LNCaP clone FGC (cell line): ENCODE measurements at regions not wholly inside any gene's neighbourhood (a gene's known extent, or its start where the extent isn't known, plus 50 kb on each side); places are given as distances from the start of the nearest gene placed in this dataset.

Experiments used
- DNase-seq: peaks from one replicate; pipeline ENCODE4 v3.0.0-alpha.2; 2011; ENCODE audit warnings: low read depth
- H3K4me3 ChIP-seq: 2 replicates; pipeline ENCODE4 v1.5.1; 2011; ENCODE audit warnings: mild to moderate bottlenecking, low read depth, low read length, control low read depth
- CTCF ChIP-seq: IDR thresholded peaks from 2 replicates; pipeline ENCODE4 v1.5.1; 2012; ENCODE audit warnings: mild to moderate bottlenecking; ENCODE audit not compliant: control insufficient read depth, insufficient read depth; ENCODE audit errors: extremely low read depth

- no peak overlapping the region for H3K4me3 ChIP-seq
- DNase-seq, result no peak
- no peak for TF ChIP-seq CTCF
These were observed 176.5 kb downstream of the CTTN start for GRCh38 chr11:70574725-70575347.

GRCh38 chr11:70575396-70576060, 177.2 kb downstream of the CTTN start:
- H3K4me3 ChIP-seq, result no peak overlapping the region
- no peak for TF ChIP-seq CTCF
- DNase-seq, result no peak

DNA sequence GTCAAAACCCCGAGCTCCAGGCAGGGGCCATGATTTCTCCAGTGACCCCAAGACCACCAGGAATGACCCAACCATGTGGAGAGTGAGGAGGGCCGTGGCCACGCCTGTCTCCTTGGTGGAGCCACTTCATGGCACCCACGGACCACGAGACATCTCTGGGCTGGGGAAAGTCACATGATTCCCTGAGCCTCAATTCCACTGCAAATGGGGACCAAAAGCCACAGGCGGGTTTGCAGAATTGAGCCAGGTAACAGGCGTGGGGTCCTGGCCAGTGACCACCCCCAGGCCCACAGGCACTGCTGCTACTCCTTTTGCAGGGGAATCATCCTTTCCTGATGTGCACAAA, 178.9 kb downstream of the CTTN start:
- no peak for TF ChIP-seq CTCF
- no peak for DNase-seq
- H3K4me3 ChIP-seq, result no peak overlapping the region

- no peak for DNase-seq
- no peak overlapping the region for H3K4me3 ChIP-seq
- no peak for TF ChIP-seq CTCF
These were observed 179.6 kb downstream of the CTTN start for GRCh38 chr11:70577948-70578347.

DNA sequence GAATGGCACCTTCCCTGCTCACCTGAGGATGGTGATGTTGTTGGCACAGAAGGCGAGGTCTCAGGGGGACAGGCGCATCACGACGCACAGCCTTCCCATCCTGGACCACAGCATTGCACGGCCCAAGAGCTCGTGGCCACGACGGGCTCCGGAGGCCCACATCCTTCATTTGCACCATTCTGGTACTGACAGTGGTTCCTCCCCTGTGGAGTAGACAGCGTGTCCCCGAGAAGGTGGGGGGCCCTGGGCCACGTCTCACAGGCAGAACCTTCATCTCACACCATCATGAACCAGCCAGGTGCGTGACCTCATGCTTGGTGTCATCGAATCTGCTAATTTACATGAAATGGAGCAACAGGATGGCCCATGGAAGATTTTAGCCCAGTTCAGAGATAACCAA, 180.0 kb downstream of the CTTN start:
- DNase-seq, result no peak
- no peak for TF ChIP-seq CTCF

DNA sequence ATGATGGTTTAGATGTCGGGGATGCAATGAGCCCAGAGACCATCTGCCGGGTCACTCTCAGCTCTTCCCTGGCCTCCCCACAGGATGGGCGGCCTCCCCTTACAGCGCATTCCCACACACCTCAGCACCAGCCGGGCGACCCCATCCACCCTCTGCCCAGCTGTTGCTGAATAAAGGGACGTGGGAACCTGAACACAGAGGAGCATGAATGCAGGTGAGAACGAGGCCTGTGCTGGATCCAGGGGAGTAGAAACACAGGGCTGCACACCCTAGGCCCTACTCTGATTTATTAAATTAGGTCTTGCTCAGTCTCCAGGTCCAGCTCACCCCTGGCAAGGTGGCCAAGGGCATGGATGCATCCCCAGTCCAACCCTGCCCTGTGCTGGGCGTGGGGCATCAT, 180.5 kb downstream of the CTTN start:
- no peak overlapping the region for H3K4me3 ChIP-seq
- DNase-seq, result no peak
- TF ChIP-seq CTCF, result no peak

More for the DNA sequence above, 180.0 kb downstream of the CTTN start:
- H3K4me3 ChIP-seq, result no peak overlapping the region
